GM12864 (cell line): ENCODE measurements at regions not wholly inside any gene's neighbourhood (a gene's known extent, or its start where the extent isn't known, plus 50 kb on each side); places are given as distances from the start of the nearest gene placed in this dataset.

Experiments
- DNase-seq: peaks from one replicate; pipeline ENCODE4 v3.0.0-alpha.2; 2011; ENCODE audit warnings: low read depth
- H3K4me3 ChIP-seq: 2 replicates; pipeline ENCODE4 v1.5.1; 2011; ENCODE audit warnings: mild to moderate bottlenecking, low read depth, low read length, control low read depth
- CTCF ChIP-seq: IDR thresholded peaks from 2 replicates; pipeline ENCODE4 v1.5.1; 2011; ENCODE audit warnings: low read depth, mild to moderate bottlenecking, moderate library complexity, low read length, control low read depth, inconsistent platforms; ENCODE audit errors: missing control alignments

GRCh38 chr6:26202811-26203583, 115.8 kb downstream of the HFE start:
- no peak overlapping the region for H3K4me3 ChIP-seq
- DNase-seq, result no peak
- no peak for TF ChIP-seq CTCF

GRCh38 chr6:26204332-26205160, 117.3 kb downstream of the HFE start:
- peak; percentile 97 for DNase-seq
- TF ChIP-seq CTCF, result peak; percentile 28
- H3K4me3 ChIP-seq, result peak overlapping the region; percentile 84

GRCh38 chr6:26205161-26205624, 118.0 kb downstream of the HFE start:
- peak overlapping the region; percentile 84 for H3K4me3 ChIP-seq
- no peak for TF ChIP-seq CTCF
- no peak for DNase-seq

GRCh38 chr6:26205625-26206574, 118.7 kb downstream of the HFE start:
- peak overlapping the region; percentile 84 for H3K4me3 ChIP-seq
- TF ChIP-seq CTCF, result no peak
- no peak for DNase-seq

- no peak for DNase-seq
- TF ChIP-seq CTCF, result no peak
- H3K4me3 ChIP-seq, result peak overlapping the region; percentile 84
These were observed 119.9 kb downstream of the HFE start for GRCh38 chr6:26206868-26207801.
